ENCODE measurements at regions not wholly inside any gene's neighbourhood (a gene's known extent, or its start where the extent isn't known, plus 50 kb on each side); places are given as distances from the start of the nearest gene placed in this dataset.
"Not testable (repeated sequence)": the region's sequence is repeated elsewhere in the genome, so short reads cannot be mapped to it uniquely, and the experiment has no call there.

DNA sequence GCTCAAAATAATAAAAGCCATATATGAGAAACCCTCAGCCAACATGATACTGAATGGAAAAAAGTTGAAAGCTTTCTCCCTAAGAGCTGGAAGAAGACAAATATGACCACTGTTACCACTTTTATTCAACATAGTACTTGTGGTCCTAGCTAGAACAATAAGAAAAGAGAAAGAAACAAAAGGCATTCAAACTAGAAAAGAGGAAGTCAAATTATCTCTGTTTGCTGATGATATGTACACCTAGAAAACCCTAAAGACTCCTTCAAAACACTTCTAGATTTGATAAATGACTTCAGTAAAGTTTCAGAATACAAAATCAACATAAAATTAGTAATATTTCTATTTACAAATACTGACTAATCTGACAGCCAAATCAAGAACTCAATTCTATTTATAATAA lies 328.8 kb upstream of the GCFC2 start:
- no peak for DNase-seq (ENCODE audit: low read depth)

DNA sequence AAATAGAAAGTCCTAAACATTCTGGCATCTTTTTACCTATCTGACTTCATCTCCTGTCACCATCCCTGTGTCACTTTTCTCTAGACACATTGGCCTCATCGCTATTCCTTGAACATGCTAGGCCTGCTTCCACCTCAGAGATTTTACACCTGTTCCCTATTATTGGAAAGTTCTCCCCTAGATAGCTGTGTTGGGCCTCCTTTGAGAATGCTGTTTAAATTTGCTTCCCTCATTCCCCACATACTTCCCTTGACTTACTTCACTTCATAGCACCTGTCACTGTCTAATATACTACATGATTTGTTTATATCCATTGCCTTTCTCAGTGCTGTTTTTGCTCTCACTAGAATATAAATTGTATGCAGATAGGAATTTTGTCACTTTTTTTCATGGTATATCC lies 317.0 kb upstream of the GCFC2 start:
- DNase-seq (ENCODE audit: low read depth): peak; percentile 0

DNA sequence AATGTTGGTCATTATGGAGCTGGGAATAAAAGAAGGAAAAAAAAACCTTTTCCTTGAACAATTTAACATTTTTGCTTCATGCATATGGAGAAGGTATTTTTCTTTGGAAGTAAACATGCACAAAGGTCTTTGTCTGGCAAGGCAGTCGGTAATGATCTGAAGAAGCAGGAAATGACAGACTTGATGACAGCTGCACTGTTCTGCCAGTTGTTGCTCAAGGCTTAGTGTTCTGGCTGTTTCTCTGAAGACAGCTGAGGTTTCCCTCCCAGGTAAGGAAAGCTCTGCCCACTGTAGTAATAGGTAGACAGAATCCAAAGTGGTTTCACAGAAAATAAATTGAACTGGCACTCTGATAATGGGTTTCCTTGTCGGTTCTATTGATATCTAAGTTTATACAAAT lies 308.4 kb upstream of the GCFC2 start:
- DNase-seq (ENCODE audit: low read depth): no peak

DNA sequence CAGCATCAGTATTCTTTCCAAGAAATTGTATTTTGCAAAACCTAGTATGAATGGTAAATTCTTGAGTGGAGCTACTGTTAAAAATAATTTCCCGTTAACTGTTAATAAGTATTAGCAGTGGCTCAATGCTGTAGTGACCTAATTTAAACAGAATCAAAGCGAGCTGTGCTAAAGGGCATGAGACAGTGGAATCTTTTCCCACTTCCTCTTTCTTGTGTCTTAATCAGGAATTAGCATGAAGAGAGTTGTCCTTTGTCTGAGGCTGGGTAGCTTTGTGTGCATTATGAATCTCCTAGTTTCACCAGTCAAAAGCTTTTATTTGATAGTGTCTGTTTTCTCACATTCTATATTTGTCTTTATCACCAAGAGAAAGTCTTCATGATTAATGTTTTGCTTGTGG lies 298.8 kb upstream of the GCFC2 start:
- no peak for DNase-seq (ENCODE audit: low read depth)

DNA sequence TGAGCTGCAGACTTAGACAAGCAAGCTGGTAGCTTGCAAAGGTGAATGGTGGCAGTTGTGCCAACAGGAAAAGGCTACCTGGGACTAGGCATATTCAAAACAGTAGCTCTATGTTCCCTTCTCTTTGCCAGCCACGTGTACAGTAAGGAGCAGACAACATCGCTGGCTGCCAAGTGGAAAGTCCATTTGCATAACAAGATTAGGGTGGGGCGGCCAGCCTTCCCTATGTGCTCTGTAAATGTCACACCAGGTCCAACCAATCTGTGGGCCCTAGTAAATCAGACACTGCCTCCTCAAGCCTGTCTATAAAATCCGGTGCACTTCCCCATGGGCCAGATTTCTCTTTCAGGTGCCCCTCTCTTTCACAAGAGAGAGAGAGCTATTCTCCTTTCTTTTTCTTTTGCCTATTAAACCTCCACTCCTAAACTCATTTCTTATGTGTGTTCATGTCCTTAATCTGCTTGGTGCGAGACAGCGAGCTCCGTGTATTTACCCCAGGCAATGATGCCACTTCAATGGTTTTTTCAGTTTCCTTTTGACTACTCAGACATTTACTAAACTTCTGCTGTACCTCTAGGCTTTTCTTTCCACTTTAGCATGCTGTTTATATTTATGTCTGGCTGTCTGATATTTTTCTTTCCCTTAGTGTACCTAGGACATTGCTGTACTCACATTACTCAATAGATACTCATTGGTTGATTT lies 297.4 kb upstream of the GCFC2 start:
- no peak for DNase-seq (ENCODE audit: low read depth)

DNA sequence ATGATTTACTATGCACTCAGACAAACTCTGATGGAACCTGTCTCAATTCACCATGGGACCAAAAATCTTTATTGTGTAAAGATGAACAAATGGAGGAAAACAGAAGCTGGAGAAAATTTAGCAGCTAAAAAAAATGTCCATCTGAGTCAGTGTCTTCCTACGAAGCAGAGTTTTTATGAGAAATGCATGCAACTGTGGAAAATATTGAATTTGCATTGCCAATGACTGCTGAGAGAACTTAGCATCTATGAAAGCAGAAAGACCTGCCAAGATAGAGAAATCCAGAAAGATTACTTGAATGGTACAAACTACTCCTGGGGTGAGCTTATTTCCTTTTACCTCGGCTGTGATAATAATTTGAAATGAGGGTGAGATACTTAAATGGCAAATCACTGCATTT lies 289.7 kb upstream of the GCFC2 start:
- no peak for DNase-seq (ENCODE audit: low read depth)

DNA sequence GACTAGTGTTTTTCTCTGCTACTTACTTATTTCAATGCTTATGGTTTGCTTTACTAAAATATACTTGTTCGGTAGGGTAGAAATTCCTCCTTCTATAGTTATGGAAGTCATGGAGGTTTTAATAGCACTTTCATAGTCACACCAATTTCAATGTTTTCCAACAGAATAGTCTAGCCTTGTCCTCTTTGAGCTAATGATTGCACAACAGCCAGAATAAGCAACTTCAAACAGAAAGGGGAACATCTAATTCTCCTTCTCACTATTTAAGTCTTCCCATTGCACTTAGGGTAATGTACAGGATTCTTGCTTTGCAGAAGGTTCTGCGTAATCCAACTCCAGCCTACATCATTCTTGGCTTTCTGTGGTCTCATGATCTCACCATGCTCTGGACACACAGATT lies 287.7 kb upstream of the GCFC2 start:
- no peak for DNase-seq (ENCODE audit: low read depth)

DNA sequence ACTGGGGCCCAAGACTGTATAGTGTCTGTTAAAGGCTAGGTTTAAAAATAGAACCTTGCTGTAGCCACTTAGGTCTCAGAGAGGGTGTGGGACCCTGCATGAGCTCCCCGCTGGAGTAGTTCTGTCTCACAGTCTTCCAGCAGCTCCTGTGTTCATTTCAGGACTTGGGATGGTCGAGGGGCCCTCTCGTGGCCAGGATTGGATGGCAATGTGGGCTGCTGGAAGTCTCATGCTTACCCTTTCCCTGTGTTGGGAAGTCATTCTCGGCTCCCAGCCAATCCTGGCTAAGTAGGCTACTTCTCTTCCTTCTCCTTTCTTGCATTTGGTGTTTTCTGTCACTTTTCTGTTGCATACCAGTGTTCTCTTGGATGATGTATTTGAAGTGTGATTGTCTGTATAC lies 284.0 kb upstream of the GCFC2 start:
- DNase-seq (ENCODE audit: low read depth): no peak

DNA sequence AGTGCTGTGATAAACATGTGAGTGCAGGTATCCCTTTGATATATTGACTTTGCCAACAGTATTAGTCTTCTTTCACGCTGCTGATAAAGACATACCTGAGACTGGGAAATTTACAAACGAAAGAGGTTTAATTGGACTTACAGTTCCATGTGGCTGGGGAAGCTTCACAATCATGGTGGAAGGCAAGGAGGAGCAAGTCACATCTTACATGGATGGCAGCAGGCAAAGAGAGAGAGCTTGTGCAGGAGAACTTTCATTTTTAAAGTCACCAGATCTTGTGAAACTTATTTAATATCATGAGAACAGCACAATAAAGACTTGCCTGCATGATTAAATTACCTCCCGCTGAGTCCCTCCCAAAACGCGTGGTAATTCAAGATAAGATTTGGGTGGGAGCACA lies 277.9 kb upstream of the GCFC2 start:
- DNase-seq (ENCODE audit: low read depth): not testable (repeated sequence)

DNA sequence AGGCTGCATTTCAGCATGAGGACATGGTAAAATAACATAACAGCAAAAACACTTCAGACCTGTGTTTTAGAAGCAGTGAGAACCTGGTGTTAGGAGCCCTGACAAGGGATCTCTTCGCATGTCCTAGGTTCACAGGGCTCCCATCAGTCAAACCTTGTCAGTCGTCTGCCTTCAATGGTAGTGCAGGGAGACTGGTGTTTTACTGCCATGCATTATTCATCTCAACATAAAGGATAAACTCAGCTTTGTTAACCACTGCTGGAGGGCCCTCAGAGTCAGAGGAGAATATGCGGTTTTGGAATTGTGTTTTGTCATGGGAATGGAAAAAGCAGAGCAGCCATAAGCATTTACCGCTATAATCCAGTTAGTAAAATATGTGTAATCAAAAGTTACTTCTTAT lies 275.9 kb upstream of the GCFC2 start:
- DNase-seq (ENCODE audit: low read depth): no peak

DNA sequence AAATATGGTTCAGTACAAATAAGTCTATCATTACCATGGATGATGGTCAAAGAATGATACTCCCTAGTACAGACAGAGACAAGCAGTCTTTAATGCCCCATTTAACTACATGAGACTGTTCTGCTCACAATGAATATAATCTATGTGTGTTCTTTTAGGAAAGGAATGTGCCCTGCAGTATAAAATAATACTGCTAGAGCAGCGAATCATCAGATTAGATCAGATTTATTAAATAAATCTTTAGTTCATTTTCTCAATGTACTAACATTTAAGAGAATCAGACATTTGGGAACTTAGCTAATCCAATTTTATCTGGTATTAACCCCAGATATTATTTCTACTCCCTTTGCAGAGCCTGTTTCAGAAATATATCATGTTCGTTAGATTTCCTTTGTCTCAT lies 272.0 kb upstream of the GCFC2 start:
- no peak for DNase-seq (ENCODE audit: low read depth)

DNA sequence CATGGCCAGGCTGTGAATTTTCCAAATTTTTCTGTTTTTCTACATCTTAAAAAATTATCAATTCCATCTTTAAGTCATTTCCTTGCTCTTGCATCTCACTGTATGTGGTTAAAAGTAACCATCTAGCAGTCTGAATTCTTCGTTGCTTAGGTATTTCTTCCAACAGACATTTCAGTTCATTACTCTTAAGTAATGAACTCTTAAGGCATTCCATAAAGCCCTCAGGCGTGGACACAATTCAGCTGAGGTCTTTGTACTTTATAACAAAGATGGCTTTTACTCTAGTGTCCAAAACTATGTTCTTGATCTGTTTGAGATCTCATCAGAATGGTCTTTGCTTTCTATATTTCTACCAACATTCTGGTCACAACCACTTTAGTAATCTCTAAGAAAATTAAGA lies 253.9 kb upstream of the GCFC2 start:
- DNase-seq (ENCODE audit: low read depth): no peak

DNA sequence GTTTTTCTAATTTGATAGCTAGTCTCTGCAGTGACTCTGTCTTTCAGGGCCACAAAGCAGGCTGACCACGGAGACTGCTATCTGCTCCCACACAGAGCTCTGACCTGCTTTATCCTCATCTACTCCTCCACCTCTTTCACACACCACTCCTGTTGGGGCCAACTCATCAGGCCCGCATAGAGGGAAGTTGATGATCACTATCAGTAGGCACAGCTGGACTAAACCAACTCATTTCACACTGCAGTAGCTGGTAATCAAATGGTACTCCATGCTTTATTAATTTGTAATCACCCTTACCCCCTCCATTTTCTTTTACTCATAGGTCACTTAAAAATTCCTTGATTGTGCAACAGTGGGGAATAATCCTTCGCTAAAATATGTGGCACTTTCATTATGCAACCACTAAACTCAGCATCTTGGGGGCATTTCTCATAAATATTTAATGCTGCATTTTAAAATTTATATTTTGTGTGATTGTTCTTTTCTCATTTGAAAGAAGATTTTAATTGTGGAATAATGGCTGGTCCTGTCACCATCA lies 249.8 kb upstream of the GCFC2 start:
- no peak for DNase-seq (ENCODE audit: low read depth)

DNA sequence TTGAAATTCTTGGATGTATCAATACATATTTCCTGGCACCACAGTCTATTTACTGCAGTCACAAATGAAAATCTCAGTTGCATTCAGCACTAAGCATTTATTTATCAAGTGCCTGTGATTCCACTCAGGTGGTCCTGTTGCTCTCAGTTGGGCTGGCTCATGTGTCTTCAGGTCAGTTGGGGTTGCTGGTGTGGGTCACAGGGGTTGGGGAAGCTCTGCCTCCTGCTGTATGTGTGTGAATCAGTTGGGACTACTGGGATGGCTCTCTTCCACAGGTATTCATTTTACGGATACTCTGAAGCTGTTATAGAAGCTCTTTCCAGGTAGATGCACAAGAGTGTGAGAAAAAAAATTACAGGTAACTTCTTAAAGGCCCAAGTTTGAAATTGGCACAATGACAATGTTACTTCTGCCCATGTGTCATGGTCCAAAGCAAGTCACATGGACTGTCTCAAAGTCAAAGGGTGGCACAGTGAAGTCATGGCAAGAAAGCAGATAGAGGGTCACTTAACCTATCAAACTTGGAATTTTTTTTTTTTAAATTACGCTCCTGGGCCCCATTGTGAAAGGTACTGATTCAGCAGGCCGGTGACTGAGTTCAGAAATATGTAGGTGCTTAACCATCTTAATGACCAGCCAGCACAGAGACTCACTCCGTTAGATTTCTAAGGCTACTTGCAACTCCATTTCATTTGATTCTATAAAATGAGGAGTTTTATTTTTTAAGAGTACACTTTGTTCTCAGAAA lies 249.2 kb upstream of the GCFC2 start:
- DNase-seq (ENCODE audit: low read depth): no peak

DNA sequence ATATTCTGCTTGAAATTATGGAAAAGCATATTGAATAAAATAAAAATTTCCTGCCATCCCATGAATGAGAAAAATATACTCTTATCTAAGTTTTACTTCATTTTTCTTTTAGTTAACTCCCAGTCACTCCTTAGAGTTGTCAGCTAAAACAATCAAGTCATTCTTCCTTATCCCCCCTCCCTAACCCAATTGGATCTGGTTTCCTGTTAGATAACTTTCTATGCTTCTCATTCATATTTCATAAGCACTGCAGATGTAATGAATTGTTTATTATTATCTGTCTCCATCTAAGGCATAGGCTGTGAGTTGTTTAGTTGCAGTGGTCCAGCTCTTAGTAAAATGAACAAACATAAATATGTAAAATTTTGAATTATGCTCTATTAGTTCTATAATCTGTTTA lies 244.0 kb upstream of the GCFC2 start:
- no peak for DNase-seq (ENCODE audit: low read depth)

DNA sequence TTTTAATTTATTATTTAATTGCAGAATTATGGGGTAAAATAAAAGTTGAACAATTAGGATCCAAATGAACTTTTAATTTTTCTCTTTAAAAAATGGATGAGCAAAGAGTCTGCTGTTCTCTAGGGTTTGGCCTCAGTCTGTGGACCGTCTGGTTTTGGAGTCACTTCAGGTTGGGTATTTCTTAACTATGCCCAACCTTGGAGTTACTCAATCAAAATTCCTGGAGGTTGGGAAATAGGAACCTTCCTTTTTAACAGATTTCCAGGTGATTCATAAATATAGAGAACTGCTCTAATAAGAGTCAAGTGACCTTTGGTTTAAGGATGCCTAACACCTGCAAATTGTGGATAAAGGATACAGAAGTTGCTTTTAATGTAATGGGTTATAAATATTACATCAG lies 241.5 kb upstream of the GCFC2 start:
- no peak for DNase-seq (ENCODE audit: low read depth)

DNA sequence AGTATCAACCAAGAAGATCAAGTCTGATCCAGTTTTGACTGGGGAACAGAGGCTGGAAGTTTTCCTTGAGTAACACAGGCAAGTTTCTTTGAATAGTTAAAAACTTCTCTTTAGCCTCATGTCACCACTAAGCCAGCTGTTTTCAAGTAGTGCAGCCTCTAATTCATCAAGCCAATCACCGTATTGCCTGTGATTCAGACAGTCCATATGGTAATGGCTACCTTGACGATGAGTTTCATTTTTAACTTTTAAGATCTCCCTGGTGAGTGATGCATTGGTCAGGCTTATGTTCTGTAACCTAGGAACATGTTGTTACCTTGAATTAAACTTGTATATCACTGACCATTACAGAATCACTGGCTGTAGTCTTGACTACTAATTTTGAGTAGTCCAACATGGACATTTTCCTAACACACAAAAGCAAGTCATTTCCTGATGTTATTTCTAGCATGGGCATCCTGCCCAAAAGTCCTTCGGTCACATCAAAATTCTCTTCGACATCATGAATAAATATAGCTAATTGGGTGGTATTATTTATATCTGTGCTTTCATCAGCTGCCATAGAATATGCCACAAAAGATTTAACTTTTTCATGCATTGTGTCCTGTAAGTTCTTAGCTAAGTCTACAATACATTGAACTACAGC lies 238.8 kb upstream of the GCFC2 start:
- DNase-seq (ENCODE audit: low read depth): no peak

DNA sequence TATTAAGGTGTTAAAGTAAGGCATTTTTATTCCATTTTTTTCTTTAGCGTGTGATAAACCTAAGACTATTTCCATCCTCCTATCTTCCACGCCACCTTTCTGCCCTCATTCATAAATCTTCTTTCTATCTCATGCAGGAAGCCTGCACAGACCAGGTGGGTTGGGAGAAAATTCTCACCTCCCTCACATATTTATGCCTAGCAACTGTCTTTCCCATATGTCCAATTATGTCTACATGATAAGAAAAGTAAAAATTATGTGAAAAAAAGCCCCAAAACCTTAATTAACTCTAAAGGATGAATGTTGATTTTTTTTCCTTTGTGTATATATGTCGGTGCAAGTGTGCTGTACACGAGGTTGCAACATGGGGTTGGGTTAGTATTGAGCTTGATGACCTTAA lies 225.6 kb upstream of the GCFC2 start:
- no peak for DNase-seq (ENCODE audit: low read depth)

DNA sequence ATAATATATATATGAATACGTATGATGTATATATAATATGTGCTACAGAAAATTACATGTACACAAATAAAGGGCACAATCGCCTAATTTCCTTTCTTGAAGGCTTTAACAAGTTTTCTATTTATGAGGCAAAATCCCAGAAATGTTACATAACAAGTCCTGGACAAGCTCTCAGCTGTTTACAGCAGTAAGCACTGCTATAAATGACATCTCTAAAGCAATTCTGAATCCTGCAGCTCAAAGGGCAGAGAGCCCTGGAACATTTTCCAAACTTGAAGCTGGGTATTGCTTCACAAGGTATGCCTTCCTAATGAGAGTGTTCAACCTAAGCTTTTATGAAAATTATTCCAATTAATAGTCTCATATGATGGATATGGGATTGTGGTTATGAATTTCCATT lies 222.3 kb upstream of the GCFC2 start:
- DNase-seq (ENCODE audit: low read depth): no peak

DNA sequence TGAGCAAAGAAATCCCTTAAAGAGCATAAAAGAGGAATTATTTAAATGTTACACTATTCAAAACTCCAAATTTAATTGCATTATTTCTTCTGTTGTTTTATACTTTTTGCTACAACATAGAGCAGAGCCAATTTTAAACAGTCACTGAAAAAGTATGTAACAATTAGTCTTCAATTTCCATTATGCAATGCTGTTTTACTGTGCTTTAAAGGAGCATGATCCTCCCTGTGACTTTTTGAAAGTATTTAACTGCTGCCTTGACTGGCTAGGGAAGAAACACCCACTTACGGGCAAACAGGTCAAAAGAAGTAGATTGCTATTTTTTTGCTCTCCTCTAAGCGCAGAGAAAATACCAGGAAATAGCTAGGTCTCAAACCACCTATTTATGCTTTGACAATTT lies 217.4 kb upstream of the GCFC2 start:
- DNase-seq (ENCODE audit: low read depth): no peak

DNA sequence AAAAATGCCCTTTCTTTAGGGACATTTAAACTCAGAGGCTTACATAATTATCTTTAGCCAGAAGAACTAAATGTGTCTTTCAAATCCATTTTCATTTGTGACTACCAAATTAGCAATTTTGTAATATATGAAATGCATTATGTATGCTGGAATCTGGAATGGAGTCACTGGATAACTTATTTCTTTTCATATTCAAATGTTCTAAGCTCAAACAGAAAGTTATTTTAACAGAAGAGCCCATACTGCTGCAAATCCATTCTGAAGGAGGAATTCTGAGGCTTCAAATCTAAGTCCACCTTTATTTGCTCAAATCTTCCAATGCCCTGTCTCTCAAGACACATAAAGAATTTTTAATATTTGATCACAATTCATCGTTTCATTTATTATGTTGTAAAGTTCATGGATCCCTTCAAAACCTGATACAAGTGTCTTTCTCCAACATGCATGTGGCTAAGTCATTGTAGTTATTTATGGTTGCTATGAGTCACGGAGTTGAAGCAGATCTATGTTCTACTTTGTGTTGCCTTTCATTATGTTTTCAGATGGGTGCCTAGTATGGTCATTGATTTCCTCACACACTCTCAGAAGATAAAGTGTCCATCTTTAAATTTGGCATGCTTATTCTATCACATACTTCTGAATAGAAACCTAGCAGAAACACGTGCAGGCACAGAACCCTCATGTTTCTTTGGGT lies 214.8 kb upstream of the GCFC2 start:
- DNase-seq (ENCODE audit: low read depth): no peak

DNA sequence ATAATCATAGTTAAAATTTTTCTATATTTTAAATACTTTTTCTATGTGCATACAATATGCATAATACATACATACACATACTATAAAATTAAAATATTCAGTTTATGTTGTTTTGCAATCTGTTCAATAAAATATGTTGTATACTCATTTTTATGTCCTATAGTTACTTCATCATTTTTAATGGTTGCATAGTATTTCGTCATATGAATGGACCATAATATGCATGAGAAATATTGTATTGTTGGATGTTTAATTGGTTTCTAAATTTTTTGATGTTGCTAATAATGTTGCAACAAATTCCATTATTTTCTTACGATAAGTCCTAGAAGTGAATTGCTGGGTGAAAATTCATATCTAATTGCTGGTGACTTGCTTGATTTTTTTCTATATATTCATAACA lies 211.5 kb upstream of the GCFC2 start:
- DNase-seq (ENCODE audit: low read depth): no peak
